ENCODE measurements at regions not wholly inside any gene's neighbourhood (a gene's known extent, or its start where the extent isn't known, plus 50 kb on each side); places are given as distances from the start of the nearest gene placed in this dataset.

DNA sequence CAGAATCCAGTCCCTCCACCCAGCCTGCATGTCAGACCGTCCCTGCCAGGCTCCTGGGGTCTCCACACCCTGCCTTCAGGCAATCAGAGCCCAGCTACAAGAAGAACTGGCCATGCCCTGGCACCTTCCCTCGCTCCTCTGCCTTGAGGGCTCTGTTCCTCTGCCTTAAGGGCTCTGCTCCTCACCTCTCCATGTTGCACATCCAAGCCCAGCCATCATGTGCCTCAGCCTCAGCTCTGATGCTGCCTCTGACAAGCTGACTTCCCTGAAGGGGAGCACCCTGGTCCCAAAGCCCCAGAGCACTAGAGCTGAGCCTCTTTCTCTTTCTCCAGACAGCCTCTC is 50.3 kb upstream of the ANTXRL start:
- TF ChIP-seq, protein P1, sequence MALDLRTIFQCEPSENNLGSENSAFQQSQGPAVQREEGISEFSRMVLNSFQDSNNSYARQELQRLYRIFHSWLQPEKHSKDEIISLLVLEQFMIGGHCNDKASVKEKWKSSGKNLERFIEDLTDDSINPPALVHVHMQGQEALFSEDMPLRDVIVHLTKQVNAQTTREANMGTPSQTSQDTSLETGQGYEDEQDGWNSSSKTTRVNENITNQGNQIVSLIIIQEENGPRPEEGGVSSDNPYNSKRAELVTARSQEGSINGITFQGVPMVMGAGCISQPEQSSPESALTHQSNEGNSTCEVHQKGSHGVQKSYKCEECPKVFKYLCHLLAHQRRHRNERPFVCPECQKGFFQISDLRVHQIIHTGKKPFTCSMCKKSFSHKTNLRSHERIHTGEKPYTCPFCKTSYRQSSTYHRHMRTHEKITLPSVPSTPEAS (tag by site-specific recombination; IDR thresholded peaks at IDR 0.05) = no peak
- TF ChIP-seq ZNF174 (tag by site-specific recombination; IDR thresholded peaks at IDR 0.05) (no peak), CTCF (tag by site-specific recombination; IDR thresholded peaks at IDR 0.05) (no peak), REPIN1 (tag by site-specific recombination; IDR thresholded peaks at IDR 0.05; ENCODE audit: low read depth) (no peak)

Data from HEK293 (cell line).